ENCODE measurements at regions not wholly inside any gene's neighbourhood (a gene's known extent, or its start where the extent isn't known, plus 50 kb on each side); places are given as distances from the start of the nearest gene placed in this dataset.

DNA sequence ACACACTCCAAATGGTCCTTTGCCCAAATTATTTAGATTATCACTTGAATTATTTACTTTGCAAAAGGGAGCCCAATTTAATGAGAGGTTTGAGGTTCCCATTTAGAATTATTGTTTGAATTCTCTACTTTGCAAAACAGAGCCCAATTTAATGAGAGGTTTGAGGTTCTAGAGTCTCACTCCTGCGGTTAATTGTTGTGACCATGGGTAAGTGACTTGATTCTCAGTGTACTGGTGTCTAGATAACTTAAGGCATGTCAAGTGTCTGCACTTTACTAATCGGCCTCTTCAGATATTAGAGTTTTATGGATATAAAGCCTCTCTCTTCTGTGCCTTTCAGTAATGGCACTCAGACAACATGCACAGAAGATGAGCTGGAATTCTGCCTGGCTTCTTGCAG, 67.5 kb downstream of the YIPF5 start:
- TF ChIP-seq, protein P1, sequence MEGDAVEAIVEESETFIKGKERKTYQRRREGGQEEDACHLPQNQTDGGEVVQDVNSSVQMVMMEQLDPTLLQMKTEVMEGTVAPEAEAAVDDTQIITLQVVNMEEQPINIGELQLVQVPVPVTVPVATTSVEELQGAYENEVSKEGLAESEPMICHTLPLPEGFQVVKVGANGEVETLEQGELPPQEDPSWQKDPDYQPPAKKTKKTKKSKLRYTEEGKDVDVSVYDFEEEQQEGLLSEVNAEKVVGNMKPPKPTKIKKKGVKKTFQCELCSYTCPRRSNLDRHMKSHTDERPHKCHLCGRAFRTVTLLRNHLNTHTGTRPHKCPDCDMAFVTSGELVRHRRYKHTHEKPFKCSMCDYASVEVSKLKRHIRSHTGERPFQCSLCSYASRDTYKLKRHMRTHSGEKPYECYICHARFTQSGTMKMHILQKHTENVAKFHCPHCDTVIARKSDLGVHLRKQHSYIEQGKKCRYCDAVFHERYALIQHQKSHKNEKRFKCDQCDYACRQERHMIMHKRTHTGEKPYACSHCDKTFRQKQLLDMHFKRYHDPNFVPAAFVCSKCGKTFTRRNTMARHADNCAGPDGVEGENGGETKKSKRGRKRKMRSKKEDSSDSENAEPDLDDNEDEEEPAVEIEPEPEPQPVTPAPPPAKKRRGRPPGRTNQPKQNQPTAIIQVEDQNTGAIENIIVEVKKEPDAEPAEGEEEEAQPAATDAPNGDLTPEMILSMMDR (IDR thresholded peaks at IDR 0.05; ENCODE audit: low read depth, low read length): no peak
- Histone ChIP-seq H3K27me3 (ENCODE audit: insufficient read depth, low read depth, severe bottlenecking) (no peaks in the 10 kb centered on the region), H3K27ac (no peak overlapping the region), H3K4me3 (ENCODE audit: low read depth, low read length) (no peak overlapping the region), H3K9me3 (ENCODE audit: severe bottlenecking) (no peaks in the 10 kb centered on the region), H3K36me3 (no peaks in the 10 kb centered on the region)
- DNase-seq: no peak

GRCh38 chr5:144103611-144104485, 66.6 kb downstream of the YIPF5 start:
- no peaks in the 10 kb centered on the region for H3K27me3 ChIP-seq (ENCODE audit: insufficient read depth, low read depth, severe bottlenecking)
- H3K36me3 ChIP-seq: no peaks in the 10 kb centered on the region
- no peak for DNase-seq
- H3K27ac ChIP-seq: no peak overlapping the region
- no peaks in the 10 kb centered on the region for H3K9me3 ChIP-seq (ENCODE audit: severe bottlenecking)
- no peak overlapping the region for H3K4me3 ChIP-seq (ENCODE audit: low read depth, low read length)
- TF ChIP-seq, protein P1 (IDR thresholded peaks at IDR 0.05; ENCODE audit: low read depth, low read length): no peak

GRCh38 chr5:144105371-144105770, 65.1 kb downstream of the YIPF5 start:
- Histone ChIP-seq H3K36me3 (no peaks in the 10 kb centered on the region), H3K9me3 (ENCODE audit: severe bottlenecking) (no peaks in the 10 kb centered on the region), H3K27ac (no peak overlapping the region), H3K27me3 (ENCODE audit: insufficient read depth, low read depth, severe bottlenecking) (no peaks in the 10 kb centered on the region), H3K4me3 (ENCODE audit: low read depth, low read length) (no peak overlapping the region)
- TF ChIP-seq, protein P1 (IDR thresholded peaks at IDR 0.05; ENCODE audit: low read depth, low read length): no peak
- no peak for DNase-seq

DNA sequence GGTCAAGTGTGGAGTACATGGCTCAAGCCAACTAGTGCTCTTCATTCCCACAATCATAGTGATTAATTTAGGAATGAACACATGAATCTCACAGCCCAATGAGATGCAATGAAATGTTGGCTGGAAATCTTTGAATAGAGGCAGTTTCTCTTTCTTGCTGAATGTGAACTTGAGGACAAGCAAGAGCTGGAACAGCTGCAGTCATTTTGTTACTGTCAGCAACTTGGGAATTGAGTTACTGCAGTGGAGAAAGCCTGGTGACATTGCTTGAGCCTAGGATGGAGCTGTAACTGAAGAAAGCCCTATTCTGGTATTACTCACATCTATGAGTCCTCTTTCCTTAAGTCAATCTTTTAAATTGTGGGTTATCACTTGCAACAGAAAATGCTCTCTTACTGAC, 62.3 kb downstream of the YIPF5 start:
- no peak overlapping the region for H3K4me3 ChIP-seq (ENCODE audit: low read depth, low read length)
- TF ChIP-seq, protein P1 (IDR thresholded peaks at IDR 0.05; ENCODE audit: low read depth, low read length): no peak
- no peak for DNase-seq
- no peaks in the 10 kb centered on the region for H3K36me3 ChIP-seq
- no peaks in the 10 kb centered on the region for H3K27me3 ChIP-seq (ENCODE audit: insufficient read depth, low read depth, severe bottlenecking)
- no peaks in the 10 kb centered on the region for H3K9me3 ChIP-seq (ENCODE audit: severe bottlenecking)
- no peak overlapping the region for H3K27ac ChIP-seq

Data from WERI-Rb-1 (cell line).